Breast epithelium (tissue), 4 donors: ENCODE measurements at regions not wholly inside any gene's neighbourhood (a gene's known extent, or its start where the extent isn't known, plus 50 kb on each side); places are given as distances from the start of the nearest gene placed in this dataset.
A peak's percentile ranks its signal among the peaks of the same experiment; 100 is the strongest.
"Not testable (repeated sequence)": the region's sequence is repeated elsewhere in the genome, so short reads cannot be mapped to it uniquely, and the experiment has no call there.

Source experiments
- DNase-seq, 2 donors: peaks; one replicate each; pipeline ENCODE4 v3.0.0-alpha.2; 2019; ENCODE audit warnings: low spot score in 2 of 2
- H3K27ac ChIP-seq, 2 donors: fragments of 200-600 bp; sonication (generic) in 1 of 2; one replicate each; pipeline ENCODE4 v1.5.1; 2016 to 2019; ENCODE audit warnings: mild to moderate bottlenecking in 1 of 2
- H3K27me3 ChIP-seq, 2 donors: fragments of 200-600 bp; sonication (generic) in 1 of 2; one replicate each; pipeline versions ENCODE4 v1.5.1 to v1.6.0; 2017 to 2019; ENCODE audit warnings: control low read depth in 1 of 2, mild to moderate bottlenecking in 1 of 2
- H3K36me3 ChIP-seq: fragments of 200-600 bp; one replicate; pipeline ENCODE4 v1.5.1; 2019
- H3K4me1 ChIP-seq, 2 donors: fragments of 200-600 bp; sonication (generic); one replicate each; pipeline ENCODE4 v1.5.1; 2016 to 2019; ENCODE audit warnings: control low read depth in 1 of 2
- H3K4me3 ChIP-seq, 3 donors: fragments of 200-600 bp; sonication (generic); 1 replicate in 2 of 3; 2 replicates in 1 of 3; pipeline ENCODE4 v1.5.1; 2016 to 2019; ENCODE audit warnings: mild to moderate bottlenecking in 3 of 3, moderate library complexity in 2 of 3
- H3K9me3 ChIP-seq, 2 donors: fragments of 200-600 bp; sonication (generic) in 1 of 2; one replicate each; pipeline ENCODE4 v1.5.1; 2016 to 2019; ENCODE audit warnings: control low read depth in 1 of 2
- CTCF ChIP-seq, 3 donors: fragments of 450-650 bp; IDR thresholded peaks; one replicate each; pipeline ENCODE4 v1.5.1; 2016 to 2017; ENCODE audit warnings: antibody characterized with exemption in 3 of 3, mild to moderate bottlenecking in 3 of 3, moderate library complexity in 3 of 3
- POLR2A ChIP-seq: fragments of 450-650 bp; IDR thresholded peaks from one replicate; pipeline ENCODE4 v1.6.1; 2016; ENCODE audit warnings: antibody characterized with exemption, mild to moderate bottlenecking, moderate library complexity
- POLR2AphosphoS5 ChIP-seq, 3 donors: sonication (generic); formaldehyde crosslinking; IDR thresholded peaks; one replicate each; pipeline ENCODE4 v1.6.1; 2017; ENCODE audit warnings: antibody characterized with exemption in 3 of 3
- intact Hi-C: fragments of 100-400 bp; cut with DNase I; formaldehyde crosslinking; loops from one replicate; pipeline ENCODE4 v1.15.1; 2023; ENCODE audit warnings: low total_unique reads

- H3K27ac ChIP-seq: no peak overlapping the region
- H3K9me3 ChIP-seq: no peaks in the 10 kb centered on the region
- TF ChIP-seq POLR2AphosphoS5 (IDR thresholded peaks at IDR 0.05) (no peak), CTCF (IDR thresholded peaks at IDR 0.05) (no peak), POLR2A (no peak)
- H3K36me3 ChIP-seq: no peaks in the 10 kb centered on the region
- intact Hi-C loops: no loop called here
- no peak overlapping the region for H3K4me3 ChIP-seq
- DNase-seq: no peak
- H3K4me1 ChIP-seq: no peaks in the 10 kb centered on the region
- H3K27me3 ChIP-seq: no peaks in the 10 kb centered on the region
Observed at GRCh38 chr11:101835506-101836063, 79.2 kb upstream of the CEP126 start.

GRCh38 chr11:101830475-101830874 lies 84.3 kb upstream of the CEP126 start:
- intact Hi-C loops, DNase-seq: not testable (repeated sequence)

DNA sequence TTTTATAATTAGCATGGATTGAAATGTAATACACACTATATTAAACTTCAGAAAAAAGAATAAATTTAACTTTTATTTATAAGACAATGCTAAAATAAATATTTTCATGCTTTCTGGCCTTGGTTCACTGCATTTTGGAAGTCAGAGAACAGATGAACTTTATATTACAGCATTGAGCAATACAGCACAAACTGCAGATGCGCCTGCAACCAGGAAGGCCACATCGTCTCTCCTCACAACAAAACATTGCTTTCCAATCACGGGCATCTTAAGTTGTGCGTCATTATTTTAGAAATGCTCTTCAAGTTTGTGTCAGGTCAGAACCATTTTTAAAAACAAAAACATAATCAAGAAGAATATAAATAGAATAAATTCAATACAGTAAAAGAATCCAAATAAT lies 89.3 kb upstream of the CEP126 start:
- Histone ChIP-seq H3K27me3 (no peaks in the 10 kb centered on the region), H3K4me1 (no peaks in the 10 kb centered on the region), H3K4me3 (no peak overlapping the region), H3K36me3 (no peaks in the 10 kb centered on the region), H3K9me3 (no peaks in the 10 kb centered on the region), H3K27ac (no peak overlapping the region)
- intact Hi-C loops: loop anchor here (2.0 kb wide), 1 partner anchor 27 kb away; no protein-coding TSS in a partner anchor
- no peak for DNase-seq
- TF ChIP-seq POLR2A (no peak), POLR2AphosphoS5 (IDR thresholded peaks at IDR 0.05) (no peak), CTCF (IDR thresholded peaks at IDR 0.05) (no peak)

More at GRCh38 chr11:101830475-101830874, 84.3 kb upstream of the CEP126 start:
- H3K27me3 ChIP-seq, H3K9me3 ChIP-seq, H3K4me3 ChIP-seq, H3K4me1 ChIP-seq, H3K36me3 ChIP-seq, H3K27ac ChIP-seq: not testable (repeated sequence)

- TF ChIP-seq POLR2AphosphoS5 (IDR thresholded peaks at IDR 0.05) (no peak), POLR2A (no peak), CTCF (IDR thresholded peaks at IDR 0.05) (no peak)
- no peak for DNase-seq
- intact Hi-C loops: no loop called here
- Histone ChIP-seq H3K27me3 (no peaks in the 10 kb centered on the region), H3K27ac (peak overlapping the region in 1 of 2 donors; percentile 1), H3K4me1 (no peaks in the 10 kb centered on the region), H3K9me3 (no peaks in the 10 kb centered on the region), H3K36me3 (no peaks in the 10 kb centered on the region), H3K4me3 (no peak overlapping the region)
Observed at GRCh38 chr11:101817581-101817980, 97.2 kb upstream of the CEP126 start.

DNA sequence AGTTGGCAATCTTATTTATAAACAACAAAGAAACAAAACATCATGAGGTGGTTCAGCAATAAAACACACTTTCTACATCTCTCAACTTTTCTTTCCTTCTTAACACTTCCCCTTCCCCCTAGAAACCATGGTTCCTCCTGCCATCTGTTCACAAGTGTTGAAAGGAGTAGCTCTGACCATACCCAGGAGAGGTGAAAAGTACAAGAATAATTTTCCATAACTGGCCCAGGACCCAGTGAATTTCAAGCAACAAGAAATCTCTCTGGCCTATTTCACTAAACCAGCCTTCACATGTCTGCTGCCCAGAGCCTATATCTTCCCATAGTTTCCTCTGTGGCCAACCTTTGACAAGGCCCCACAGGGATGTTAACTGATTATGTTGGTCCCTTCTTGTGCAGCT lies 98.2 kb upstream of the CEP126 start:
- Histone ChIP-seq H3K27me3 (no peaks in the 10 kb centered on the region), H3K4me1 (no peaks in the 10 kb centered on the region), H3K36me3 (no peaks in the 10 kb centered on the region), H3K4me3 (no peak overlapping the region), H3K27ac (no peak overlapping the region), H3K9me3 (peaks cover 0 to 2% of the 10 kb centered on the region in 2 donors)
- intact Hi-C loops: no loop called here
- TF ChIP-seq POLR2A: no peak
- no peak for TF ChIP-seq POLR2AphosphoS5 (IDR thresholded peaks at IDR 0.05)
- no peak for TF ChIP-seq CTCF (IDR thresholded peaks at IDR 0.05)
- no peak for DNase-seq

- no peak overlapping the region for H3K4me3 ChIP-seq
- H3K9me3 ChIP-seq: peaks cover 0 to 7% of the 10 kb centered on the region in 2 donors
- no peaks in the 10 kb centered on the region for H3K36me3 ChIP-seq
- TF ChIP-seq POLR2A (no peak), POLR2AphosphoS5 (IDR thresholded peaks at IDR 0.05) (no peak), CTCF (IDR thresholded peaks at IDR 0.05) (no peak)
- DNase-seq: no peak
- no peaks in the 10 kb centered on the region for H3K27me3 ChIP-seq
- H3K4me1 ChIP-seq: no peaks in the 10 kb centered on the region
- no peak overlapping the region for H3K27ac ChIP-seq
- intact Hi-C loops: no loop called here
Observed at GRCh38 chr11:101812546-101812945, 102.3 kb upstream of the CEP126 start.
